ENCODE measurements at regions not wholly inside any gene's neighbourhood (a gene's known extent, or its start where the extent isn't known, plus 50 kb on each side); places are given as distances from the start of the nearest gene placed in this dataset.

DNA sequence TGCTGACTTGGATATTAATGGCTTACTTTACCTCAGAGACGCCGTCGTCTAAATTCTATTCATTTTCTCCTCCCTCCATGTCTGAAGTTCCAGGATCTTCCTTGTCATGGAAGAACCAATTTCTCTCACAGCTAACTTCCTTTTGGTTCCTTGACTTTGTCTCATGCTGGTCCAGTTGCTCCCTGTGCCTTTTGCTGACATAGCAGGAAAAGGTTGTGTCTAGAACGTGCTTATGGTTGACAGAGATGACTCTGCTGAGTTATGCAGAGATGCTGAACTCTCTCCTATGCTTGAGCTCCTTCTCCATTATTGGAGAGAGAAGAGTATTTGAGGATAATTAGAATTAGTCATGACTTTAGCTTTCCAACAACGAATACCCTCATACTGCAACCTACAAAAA is 1338.9 kb downstream of the MAT2B start:
- DNase-seq (ENCODE audit: low read depth in 2 of 2): no peak

DNA sequence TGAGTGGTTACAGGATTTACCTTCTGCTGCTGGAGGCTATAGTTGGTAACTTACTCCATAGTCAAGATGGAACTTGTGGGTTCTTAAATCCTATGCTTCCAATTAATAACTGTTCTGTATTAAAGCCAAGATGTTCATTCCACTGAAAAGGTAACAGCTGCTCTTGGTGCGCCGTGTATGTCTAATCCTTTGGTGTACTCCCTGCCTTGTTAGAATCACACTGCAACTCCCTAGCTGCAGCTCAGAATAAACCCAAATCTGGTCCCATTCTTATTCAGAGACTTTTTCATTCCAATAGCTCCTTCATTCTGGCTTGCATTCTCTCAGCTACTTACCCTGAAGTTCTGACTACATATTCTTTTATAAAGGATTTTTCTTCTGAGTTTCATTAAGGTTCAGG is 1355.5 kb downstream of the MAT2B start:
- DNase-seq (ENCODE audit: low read depth in 2 of 2): no peak

DNA sequence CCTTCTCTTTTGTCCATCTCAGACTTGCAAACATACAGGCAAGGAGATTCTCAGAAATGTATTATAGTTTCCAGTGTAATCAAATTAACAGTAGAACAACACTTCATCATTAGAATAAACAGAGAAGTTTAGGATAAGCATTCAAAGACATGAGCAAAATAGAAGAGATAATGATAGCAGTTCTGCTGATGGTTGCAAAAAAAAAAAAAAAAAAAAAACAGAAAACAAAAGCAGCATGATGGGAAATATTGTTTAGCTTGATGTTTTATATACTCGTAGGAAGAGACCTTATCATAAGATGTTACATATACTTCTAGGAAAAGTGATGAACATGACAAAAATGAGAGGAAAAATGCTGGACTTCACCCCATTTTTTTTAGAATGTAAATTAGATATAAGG is 1356.2 kb downstream of the MAT2B start:
- DNase-seq (ENCODE audit: low read depth in 2 of 2): no peak

DNA sequence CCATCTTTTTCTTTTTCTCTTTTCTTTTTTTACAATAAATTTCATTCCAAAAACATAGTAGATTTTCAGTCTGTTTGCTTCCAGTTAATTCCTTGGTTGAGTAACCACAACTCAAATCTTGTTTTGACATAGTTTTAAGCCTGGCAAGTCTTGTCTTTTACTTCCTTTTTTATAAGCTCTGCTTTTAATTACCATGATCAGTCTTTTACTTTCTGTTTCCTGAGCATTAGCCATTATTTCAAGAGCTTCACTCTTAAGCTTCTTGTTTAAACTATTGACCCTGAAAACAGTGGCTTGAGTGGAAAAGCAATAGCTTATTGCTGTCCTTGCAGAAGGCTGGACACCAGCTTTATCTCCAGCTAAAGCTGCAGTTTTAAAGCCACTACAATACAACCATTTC is 1363.3 kb downstream of the MAT2B start:
- DNase-seq (ENCODE audit: low read depth in 2 of 2): no peak

DNA sequence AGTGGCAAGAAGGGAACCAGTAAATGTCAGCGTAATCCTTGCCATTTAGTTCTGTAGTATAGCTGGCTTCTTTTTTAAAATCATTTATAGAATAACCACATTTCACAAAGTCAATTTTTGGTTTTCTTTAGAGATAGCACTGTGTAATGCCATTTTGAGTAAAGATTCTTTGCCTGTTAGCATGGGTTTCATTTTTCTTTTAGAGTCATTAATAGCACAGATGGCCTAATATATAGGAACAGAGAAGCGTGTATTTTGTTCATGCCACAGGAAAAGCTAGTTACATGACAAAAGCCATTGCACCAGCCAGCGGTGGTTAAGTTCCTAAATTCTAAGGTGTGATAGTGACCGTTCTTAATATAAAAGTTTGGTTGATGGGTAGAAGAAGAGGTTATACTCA is 1363.9 kb downstream of the MAT2B start:
- no peak for DNase-seq (ENCODE audit: low read depth in 2 of 2)

DNA sequence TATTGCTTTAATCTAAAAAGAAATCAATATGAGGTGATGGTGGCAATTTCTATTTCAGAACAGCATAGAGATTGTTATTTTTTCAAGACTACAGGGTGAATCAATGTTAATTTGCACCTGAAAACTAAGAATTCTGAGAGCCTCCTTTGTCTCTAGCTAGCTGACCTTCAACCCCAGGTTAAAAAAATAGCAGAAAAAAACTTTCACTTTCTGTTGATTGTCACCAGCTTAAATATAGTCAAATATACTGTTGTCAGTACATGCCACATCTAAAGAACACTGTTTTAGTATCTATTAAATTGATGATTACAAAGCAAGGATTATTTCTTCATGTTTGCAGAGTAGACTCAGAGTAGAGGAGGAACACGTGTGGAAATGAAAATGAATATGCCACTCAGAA is 1371.4 kb downstream of the MAT2B start:
- DNase-seq (ENCODE audit: low read depth in 2 of 2): no peak

DNA sequence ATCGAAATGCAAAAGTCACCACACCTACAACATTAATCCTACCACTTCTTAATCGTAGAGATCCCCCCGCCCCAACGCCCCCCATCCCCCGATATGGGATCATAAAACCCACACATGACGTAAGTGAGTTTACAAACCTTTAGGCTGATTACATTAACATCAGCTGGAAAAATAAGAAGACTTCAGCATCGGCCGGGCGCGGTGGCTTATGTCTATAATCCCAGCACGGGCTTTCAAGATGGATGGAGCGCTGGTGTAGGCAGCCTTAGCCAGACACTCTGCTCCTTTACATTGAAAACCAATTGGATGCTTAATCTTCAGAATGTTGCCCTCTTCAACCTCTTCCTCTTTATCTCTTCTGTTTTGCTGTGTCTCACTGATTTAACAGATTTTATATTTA is 1376.0 kb downstream of the MAT2B start:
- DNase-seq (ENCODE audit: low read depth in 2 of 2): no peak

DNA sequence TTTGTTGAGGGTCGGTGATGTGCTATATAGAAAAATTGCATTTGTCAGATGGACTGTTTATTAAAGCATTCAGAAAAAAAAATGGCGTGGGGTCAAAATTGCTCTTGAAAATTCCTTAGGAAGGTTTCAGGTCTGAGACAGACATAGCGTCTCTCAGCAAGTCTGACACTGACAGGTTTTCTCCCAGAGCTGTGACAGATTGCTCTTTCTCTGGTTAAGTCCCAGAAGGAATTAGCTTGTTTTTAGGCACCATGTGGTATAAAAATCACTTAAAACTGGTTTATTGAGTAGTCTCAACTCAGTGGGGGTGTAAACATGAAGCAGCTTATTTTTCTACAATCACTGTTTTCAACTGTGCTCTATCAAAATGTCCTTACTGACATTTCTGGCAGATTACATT is 1379.8 kb downstream of the MAT2B start:
- no peak for DNase-seq (ENCODE audit: low read depth in 2 of 2)

DNA sequence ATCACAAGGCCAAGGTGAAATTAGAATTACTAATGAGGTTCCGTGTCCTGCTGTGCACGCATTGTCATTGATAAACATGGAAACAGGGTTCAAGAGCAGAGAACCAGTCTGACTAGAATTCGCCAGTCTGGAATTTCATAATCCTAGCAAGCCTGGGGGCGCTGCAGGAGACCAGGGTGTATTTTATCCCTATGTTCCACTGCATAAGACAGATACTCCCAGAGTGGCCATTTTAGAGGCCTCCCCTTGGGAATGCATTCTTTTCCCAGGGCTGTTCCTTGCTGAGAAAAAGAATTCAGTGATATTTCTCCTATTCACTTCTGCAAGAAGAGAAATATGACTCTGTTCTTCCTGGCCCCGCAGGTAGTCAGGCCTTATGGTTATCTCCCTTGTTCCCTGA is 1387.7 kb downstream of the MAT2B start:
- DNase-seq (ENCODE audit: low read depth in 2 of 2): no peak

DNA sequence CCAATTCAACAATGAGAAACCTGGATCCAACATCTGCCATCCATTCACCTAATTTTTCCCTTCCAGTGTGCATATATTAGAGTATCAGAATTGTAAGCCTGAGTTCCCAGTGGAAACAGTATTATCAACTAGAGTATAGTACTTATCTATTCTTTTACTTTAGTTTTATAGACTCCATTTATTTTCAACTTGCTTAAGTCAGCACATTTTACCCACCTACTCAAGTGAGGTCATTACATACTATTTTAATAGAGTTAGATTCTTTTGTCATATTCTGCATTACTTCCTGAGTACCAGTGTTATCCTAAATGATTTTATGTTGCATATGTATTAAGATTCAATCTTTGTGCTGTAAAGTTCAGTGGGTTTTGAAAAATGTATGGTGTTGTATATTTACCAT is 1393.3 kb downstream of the MAT2B start:
- DNase-seq (ENCODE audit: low read depth in 2 of 2): no peak

DNA sequence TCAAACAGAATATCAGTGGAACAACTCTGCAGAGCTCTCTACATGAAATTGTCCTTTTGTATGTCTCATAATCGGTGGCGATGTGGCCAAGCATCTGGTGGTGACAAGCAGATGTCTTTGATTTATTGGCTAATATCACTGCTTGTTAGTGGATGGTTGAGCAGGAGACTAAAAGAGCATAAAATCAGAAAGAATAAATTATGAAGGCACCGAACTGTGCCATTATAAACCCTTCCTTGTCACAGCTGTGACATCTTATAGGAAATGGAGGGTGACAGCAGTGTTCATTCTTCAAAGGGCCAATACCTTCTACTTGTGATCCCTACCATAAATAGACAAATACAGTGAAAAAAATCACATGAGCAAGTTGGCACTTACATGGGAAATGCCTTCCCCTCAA is 1404.3 kb downstream of the MAT2B start:
- no peak for DNase-seq (ENCODE audit: low read depth in 2 of 2)

DNA sequence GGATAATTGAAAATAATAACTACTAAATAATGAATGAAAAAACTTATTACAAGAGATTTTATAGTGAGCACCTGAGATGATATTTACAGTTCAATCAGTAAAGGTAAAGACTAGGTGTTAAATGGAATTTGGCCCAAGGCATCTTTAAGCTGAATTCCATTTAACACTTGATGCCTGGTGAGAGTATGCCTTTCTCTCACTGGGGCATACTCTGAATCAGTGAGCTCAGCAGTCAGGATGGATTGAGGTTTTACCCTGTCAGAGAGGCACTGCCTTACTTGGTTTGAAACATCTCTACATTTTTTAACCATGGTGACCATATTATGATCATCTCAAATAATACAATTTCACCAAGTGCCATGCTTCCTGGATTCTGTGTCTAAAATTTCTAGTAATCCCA is 1416.3 kb downstream of the MAT2B start:
- no peak for DNase-seq (ENCODE audit: low read depth in 2 of 2)

DNA sequence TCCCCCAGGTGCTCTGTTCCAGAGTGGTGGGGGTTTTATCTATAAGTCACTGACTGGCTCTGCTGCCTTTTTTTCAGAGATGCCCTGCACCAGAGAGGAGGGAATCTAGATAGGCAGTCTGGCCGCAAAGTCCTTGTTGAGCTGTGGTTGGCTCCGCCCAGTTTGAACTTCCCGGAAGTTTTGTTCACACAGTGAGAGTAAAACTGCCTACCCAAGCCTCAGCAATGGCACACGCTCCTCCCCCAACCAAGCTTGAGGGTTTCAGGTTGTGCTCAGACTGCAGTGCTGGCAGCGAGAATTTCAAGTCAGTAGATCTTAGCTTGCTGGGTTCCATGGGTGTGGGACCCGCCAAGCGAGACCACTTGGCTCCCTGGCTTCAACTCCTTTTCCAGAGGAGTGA is 1428.6 kb downstream of the MAT2B start:
- DNase-seq (ENCODE audit: low read depth in 2 of 2): no peak

DNA sequence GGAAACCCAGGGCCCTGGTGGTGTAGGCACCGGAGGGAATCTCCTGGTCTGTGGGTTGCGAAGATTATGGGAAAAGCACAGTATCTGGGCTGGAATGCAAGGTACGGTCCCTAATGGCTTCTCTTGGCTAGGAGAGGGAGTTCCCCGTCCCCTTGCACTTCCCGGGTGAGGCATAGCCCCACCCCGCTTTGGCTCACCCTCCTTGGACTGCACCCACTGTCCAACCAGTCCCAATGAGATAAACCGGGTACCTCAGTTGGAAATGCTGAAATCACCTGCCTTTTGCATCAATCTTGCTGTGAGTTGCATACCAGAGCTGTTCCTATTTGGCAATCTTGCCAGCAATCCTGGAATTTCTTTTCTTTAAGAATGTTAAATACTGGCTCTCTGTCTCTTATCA is 1429.1 kb downstream of the MAT2B start:
- no peak for DNase-seq (ENCODE audit: low read depth in 2 of 2)

DNA sequence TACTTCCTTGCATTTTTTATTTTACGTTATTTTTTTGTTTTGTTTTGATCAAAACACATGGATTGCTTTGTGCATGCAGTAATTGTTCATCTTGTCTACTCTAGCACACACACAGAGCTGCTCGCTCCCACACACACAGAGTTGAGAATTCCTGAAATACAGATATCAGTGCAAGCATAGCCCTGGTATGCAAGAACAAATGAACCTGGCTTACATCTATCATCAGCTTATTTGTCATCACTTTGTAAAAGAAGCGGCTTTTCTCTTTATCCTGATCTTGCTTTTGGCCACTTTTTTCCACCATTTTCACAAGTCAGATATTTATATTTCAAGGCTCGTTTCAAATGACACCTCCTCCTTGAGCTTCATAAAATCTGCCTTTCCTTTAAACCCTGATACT is 1435.7 kb downstream of the MAT2B start:
- DNase-seq (ENCODE audit: low read depth in 2 of 2): no peak

DNA sequence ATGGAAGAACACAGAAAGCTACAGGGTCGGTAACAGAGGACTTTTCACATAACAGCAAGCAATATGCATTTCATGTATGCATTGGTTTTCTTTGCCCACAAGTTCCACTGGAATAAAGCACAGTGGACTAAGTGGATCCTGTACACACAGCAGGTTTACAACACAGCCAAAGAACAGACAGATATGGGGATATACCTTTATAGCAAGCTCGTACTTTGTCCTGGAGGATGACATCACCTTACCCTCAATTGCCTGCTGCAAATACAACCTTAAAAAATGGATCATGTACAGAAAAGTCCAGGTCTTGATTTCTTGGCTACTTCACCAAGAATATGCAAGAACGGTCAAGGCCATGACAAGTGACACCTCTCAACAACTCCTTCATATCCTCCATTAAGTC is 1445.5 kb downstream of the MAT2B start:
- DNase-seq (ENCODE audit: low read depth in 2 of 2): no peak

DNA sequence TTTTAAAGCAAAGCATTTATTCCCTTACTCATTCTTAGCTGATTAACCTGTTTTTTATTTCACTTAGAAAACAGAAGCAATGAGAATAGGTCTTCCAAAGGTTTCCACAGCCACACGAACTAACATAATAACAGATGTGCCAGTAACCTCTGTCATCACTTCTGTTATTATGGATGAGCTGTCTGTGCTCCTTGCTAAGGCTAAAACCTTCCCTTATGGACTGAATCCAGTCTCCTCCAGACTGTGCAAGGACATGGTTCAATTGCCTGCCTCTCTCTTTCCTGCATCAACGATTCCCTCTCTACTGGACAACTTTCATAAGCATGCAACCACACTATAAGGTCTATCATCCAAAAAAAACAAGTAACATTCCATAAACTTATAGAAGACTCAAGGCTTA is 1446.2 kb downstream of the MAT2B start:
- DNase-seq (ENCODE audit: low read depth in 2 of 2): no peak

DNA sequence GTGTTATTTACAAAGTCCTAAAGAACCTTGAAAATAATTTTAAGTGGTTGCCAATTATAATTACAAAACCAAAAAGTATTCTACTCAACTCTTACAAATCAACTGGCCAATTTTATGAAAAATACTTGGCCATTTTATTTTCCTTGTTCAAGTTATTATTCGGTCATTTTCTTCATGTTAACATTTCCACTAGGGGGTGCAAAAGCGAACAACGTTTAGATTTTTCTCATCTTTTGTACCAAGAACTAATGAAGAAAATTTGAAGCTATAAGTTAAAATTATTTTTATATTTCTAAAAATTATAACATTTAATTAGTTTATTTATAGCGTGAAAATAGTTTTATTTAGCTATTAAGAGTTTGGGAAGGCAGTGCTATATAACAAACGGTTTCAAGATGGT is 1453.3 kb downstream of the MAT2B start:
- no peak for DNase-seq (ENCODE audit: low read depth in 2 of 2)

DNA sequence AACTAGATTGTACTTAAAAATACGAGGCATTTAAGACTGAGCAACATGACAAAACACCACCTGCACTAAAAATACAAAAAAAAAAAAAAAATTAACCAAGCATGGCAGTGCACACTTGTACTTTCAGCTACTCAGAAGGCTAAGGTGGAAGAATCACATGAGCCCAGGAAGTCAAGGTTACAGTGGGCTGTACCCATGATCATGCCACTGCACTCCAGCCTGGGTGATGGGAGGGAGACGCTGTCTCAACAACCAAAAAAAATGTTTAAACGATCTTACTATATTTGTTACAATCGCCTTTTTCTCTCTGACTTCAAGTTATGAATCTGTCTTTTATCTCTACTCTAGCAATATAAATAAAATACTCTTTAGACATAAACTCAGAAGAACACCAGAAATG is 1454.3 kb downstream of the MAT2B start:
- DNase-seq (ENCODE audit: low read depth in 2 of 2): no peak

DNA sequence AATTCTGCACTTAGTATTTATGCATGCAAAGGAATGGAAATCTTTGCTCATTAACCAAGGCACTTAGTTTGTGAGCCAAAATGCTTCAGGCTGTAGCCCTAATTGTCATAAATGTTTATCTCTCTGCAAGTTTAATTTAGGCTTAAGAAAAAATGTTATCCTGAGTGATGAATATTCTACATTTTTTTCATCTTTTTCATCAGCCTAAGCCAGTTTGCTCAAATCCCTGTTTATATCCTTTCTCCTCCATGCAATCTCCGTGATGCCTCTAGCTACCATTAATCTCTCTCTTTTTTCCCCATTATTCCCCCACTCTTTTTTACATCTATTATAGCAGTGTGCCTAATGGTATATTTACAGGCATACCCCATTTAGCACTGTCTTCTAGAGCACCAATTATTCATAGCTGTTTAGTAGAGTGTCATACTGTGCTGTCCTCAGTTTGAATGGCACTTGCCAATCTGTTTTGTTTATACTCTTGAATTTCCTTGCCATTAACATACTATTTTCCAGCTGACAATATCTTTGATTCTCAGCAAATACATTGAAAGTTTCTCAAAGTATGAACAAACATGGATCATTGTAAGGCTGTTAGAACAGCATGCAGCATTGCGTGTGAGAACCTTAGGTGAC is 1457.0 kb downstream of the MAT2B start:
- DNase-seq (ENCODE audit: low read depth in 2 of 2): no peak

DNA sequence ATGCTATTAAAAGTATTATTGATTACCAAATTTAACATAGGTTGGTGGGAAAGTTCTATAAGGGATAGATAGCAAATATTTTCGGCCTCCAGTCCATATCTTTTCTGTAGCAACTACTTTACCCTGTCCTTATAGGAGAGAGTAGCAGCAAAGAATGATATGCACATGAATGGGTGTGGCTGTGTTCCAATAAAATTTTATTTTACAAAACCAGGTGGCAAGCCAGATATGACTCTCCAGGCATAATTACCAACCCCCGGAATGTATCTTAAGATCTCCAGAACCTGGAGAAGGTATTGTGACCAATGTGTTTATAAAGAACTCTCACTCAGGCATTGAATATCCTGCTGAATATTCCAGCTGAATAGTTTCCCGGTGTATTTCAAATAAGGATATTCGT is 1461.2 kb downstream of the MAT2B start:
- no peak for DNase-seq (ENCODE audit: low read depth in 2 of 2)

DNA sequence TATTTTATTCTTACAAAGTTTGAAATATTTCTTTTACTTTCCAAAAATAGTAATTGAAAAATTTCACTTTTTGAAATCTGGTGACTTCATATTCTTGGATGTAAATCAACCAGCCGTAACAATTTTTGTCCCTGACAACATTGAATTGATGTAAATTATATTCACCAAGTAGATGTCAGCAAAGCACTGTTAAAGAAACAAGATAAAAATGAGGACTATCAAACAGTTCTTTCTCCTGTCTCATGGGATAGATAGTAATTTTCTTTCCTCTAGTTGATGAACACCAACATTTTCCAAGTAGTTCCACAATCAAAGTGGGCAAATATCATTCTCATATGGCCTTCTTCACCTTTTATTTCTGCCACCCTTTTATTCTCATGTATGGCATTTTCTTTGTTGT is 1461.9 kb downstream of the MAT2B start:
- no peak for DNase-seq (ENCODE audit: low read depth in 2 of 2)

DNA sequence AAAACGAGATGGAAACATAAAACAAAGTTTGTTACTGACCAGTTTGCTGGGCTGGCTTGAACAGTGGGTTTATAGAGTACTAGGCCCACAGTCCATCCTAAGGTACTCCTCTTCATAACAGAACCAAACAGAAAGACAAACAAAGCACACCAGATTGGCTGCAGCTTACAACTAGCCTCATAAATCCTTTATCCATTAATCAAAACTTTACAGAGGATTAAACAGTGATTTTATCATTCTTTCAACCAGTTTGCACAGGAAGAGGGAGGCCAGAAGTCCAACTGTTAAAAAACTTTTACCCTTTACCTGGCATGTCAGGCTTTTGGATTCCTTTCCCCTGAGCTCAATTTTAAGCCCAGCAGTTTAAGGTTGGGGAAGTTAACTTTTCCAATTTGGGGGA is 1467.6 kb downstream of the MAT2B start:
- no peak for DNase-seq (ENCODE audit: low read depth in 2 of 2)

DNA sequence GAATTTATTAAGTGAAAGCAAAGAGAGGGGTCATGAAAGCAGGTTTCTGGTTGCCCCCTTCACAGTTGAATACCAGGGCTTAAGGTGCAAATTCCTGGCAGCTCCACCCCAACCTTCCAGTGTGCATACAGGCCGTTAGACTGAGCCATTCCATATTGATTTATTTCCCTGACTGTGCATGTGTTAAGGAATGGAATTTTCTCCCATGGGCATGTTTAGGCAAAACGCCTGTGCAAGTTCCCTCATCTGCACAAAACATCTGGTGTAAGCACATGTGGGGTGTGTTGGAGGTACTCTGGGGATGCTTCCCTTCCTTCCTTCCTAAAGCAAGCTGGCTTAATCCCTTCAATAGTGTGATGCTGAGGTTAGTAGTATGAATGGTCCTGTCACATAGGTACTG is 1470.6 kb downstream of the MAT2B start:
- no peak for DNase-seq (ENCODE audit: low read depth in 2 of 2)

DNA sequence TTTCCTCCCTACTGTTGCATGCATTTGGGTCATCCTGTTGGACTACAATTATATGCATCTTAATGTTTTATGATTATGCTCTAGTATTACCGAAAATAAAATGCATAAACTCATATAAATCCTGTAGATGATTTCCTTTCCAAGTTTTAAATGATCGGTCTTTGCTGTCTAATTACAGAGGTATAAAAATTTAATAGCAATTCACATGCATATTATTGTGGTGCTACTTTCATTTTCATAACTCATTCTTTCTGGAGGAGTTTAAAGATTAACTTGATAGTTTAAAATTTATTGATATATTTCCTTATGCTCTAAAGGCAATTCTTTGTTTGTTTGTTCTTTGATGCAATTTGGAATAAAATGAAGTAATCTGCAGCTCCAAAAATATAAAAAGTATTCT is 1475.1 kb downstream of the MAT2B start:
- DNase-seq (ENCODE audit: low read depth in 2 of 2): no peak

All from activated CD8-positive, alpha-beta memory T cell treated with anti-CD3 and anti-CD28 coated beads for 4 hours (primary cell).